NCI-H460 (cell line): ENCODE measurements at regions not wholly inside any gene's neighbourhood (a gene's known extent, or its start where the extent isn't known, plus 50 kb on each side); places are given as distances from the start of the nearest gene placed in this dataset.

Experiments
- DNase-seq: peaks from one replicate; pipeline ENCODE4 v3.0.0-alpha.2; 2016; ENCODE audit warnings: low read depth; ENCODE audit errors: extremely low read depth

DNA sequence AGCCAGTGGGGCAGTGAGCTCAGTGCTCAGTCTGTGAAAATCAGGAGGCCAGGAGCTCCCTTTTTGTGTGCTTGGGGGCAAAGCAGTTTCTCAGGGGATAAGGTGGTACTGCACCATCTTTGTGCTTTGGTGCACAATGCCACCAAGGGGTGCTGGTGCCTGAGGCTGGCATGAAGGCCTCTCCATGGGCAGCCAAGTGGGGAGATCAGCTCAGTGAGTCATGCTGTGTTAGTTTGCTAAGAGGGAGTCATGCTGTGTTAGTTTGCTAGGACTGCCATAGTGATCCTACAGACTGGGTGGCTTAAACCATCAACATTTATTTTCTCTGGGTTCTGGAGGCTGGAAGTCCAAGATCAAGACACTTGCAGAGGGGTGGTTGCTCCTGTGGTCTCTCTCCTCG is 428.1 kb downstream of the PRDM2 start:
- DNase-seq, result no peak

DNA sequence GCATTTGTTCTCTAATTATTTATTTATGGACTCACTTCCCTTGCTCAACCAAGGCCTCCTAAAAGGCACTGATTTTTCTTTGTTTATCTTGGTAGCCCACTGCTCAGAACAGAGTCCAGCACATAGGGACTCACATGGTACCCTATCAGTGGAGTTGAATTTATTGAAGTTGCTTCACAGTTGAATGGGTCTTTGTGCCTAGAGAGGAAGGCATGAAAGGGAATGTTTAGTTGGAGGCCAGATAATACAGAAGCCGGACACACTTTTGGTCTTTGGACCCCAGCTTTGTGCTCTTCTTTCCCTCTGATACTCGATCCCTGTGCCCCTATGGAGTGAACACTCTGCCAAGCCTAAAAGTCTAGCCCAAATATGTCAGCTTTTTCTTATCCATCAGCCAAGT is 429.0 kb downstream of the PRDM2 start:
- no peak for DNase-seq

DNA sequence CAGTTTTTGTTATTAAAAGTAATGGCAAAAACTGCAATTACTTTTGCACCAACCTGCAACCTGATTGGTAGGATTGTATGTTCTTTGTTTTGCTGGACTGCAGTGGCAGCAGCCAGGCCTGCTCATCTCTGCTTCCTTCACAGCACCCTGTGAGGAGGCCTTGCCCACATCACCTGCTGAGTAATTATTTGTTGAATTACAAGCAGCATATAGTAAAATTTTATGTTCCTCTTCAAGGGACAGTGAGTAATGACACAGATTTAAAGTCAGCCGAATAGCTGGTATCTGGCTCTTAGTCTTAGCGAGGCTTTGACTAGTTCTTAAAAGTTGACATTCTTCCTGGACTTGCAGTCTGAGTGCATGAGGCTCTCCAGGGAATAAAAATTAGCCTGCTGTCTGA is 435.1 kb downstream of the PRDM2 start:
- DNase-seq, result no peak

DNA sequence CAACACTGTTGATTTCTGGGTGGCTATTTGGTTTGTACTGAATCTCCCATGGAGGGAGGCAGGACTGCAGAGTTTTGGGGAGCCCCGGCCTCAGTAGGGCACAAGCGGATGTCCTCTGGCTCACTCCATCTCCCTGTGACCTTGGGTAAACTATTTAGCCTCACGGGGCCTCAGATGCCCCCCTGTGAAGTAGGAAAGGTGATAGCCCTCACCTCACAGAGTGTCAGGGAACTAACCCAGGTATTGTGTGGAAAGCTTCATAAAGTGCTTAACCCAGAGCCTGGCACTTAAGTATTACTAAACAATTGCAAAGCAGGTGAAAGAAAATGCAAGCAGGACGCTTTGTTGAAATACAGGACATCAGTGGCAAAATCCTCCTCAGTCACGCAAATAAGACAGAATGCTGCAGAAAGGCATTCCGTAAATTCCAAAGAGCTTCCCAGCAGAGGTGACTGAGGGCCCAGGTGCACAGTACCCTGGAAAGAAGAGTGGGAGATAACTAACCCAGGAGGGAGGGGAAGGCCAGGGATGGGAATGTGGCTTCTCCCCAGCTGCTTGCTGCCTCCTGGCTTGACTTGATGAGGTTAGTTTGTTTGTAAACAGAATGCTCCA is 436.3 kb downstream of the PRDM2 start:
- no peak for DNase-seq

DNA sequence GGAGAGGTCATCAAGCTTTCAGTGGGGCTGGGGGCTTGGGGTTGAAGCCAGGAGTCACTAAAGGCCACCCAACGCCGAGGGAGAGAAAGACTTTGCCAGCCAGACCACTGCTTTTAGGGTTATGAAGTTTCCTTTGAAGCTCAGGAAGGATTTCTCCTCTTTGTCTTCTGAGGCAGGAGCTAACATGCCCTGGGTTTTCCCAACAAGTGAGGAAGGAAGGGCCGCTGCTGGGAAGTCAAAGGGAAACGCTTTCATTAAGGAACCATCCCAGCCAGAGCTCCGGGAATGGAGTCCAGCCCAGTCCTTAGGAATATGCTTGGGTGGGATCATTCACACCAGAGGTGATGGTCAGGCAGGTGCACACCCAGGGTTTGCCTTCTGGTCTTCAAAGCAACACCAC is 436.9 kb downstream of the PRDM2 start:
- DNase-seq, result no peak

DNA sequence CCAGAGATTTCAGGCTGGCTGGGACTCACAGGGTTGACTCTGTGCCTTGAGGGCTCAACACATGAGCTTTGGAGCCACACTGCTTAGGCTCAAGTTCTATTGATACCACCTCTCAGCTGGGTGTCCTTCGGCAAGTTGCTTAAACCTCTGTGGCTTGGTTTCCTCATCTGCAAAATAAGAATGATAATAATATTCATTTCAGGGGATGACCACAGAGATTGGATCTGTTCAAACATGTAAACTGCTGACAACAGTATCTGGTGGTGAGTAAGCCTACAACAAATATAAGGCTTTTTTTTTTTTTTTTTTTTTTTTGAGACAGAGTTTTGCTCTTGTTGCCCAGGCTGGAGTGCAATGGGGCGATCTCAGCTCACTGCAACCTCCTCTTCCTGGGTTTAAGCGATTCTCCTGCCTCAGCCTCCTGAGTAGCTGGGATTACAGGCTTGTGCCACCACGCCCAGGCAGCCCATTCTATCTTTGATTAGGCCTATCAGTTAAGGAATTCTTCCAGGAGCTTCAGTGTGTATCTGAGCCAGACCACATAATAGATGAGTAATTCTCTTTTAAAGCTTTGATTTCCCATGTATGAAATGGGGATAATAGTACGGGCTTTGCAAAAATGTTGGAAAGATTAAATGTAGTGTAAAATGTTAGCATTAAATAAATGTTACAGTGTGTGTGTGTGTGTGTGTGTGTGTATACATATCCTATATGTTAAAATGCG is 437.6 kb downstream of the PRDM2 start:
- no peak for DNase-seq

DNA sequence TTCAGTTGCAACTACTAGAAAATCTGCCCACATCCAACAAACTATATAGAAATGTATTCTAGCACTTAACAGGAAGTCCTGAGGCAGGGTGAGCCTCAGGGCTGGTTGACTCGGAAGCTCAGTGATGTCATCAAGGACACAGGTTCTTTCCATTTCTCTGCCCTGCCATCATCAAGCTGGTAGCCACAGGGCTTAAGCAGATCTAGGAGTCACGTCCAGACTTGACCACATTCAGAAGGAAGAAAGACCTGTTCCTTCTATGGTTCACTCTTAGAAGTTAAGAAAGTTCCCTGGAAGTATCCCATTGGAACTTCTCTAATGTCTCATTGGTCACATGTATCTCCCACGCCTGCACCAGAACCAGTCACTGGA is 438.1 kb downstream of the PRDM2 start:
- DNase-seq, result no peak

DNA sequence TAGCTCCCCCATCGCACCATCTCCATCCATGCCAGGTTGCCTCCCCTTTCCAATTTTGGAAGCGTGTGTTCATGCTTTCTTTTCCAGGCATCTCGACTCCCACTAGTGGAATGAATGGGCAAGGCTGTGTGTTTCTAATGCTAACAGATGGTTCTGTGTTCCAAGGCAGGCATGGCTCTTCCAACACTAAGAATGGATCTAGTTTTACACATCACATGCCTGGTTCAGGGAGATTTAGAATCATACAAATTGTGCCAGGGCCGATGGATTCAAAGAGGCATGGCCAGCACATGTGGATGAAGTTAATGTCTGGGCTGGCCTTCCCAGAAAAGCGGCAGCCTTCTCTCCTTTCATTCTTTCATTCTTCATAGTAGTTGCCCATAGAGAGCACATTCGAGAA is 438.7 kb downstream of the PRDM2 start:
- DNase-seq, result no peak

DNA sequence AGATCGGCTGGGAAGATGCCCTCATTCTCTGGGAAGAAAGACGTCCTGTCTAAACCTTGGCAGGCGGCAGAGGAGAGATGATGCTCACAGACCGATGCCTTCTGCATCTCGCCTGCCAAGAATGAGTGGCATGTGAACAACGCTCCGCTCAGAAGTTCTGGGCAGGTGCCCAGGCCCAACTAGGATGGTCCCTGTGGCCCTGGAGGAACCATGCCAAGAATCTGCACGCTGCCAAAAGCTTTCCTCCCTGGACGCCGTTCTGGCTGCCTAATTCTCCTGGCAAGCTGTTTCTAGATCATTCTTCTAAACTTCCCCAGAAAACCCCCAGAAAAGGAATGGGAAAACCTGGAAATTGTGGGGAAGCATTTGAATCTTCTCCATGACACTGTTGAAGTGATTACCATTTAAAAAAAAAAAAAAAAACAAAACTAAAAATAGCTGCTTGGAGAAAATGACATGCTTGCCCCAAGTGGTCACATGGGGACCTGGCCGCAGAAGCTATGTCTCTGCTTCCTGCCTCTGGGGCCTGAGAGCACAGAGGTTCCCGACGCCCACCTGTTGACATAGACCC is 440.9 kb downstream of the PRDM2 start:
- no peak for DNase-seq

DNA sequence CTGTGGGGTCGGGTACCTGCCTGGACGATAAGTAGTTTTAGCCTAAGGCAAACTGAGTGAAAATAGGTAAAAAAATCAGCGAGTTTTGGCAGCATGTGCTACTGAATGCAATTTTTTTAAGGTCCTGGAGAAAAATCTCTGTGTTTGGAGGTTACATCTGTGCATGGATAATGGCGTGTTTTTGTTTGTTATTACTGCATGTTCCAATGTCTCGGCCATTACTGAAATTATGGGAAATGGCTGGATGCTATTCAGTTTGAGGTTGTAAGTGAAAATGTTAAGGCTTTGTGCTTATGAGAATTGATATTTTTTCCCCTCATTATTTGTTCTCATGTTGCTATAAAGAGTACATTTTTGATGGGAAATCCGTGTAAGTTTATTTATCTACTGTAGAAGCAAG is 441.7 kb downstream of the PRDM2 start:
- no peak for DNase-seq

DNA sequence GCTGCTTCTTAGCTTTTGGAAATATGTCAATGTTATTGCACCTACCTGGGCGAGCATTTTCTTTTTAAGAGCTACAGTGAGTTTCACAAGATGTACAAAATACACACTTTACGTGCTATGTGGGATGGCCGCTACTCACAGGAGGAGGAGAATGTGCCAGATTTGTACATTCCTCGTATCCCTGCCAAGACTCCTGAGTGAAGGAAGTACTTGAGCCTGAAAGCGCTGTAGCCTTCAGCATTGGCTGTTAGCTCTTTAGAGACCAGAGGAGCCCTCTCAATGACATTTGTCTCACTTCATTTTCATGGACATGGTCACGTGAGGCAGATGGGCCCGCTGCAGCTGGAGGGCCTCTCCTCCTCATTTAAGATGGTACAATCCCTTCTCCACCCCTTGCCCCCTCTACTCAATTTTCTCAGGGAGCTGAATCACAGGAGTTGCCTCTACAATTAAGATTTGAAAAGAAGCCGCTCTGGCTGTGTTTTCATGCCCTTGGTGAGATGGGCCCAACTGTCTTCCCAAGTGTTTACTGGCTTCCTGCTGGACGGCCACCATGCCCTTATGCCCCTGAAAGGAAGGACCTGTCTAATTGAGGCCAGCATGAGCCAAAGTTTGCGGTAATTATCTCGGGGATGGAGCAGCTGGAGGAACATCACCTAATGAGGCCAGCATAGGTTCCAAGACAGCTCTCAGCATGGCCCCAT is 442.6 kb downstream of the PRDM2 start:
- DNase-seq, result no peak

DNA sequence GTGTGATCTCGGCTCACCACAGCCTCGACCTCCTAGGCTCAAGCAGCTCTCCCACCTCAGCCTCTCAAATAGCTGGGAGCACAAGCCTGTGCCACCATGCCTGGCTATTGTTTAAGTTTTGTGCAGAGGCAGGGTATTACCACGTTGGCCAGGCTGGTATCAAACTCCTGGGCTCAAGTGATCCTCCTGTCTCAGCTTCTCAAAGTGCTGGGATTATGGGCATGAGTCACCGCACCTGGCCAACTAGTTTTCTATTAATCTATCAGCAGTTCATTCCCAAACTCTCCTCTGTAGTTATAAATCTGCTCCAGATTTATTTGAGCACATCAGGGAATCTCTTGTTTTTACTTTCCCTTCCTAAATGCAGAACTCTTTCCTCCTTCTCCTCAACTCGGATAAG is 443.8 kb downstream of the PRDM2 start:
- no peak for DNase-seq

DNA sequence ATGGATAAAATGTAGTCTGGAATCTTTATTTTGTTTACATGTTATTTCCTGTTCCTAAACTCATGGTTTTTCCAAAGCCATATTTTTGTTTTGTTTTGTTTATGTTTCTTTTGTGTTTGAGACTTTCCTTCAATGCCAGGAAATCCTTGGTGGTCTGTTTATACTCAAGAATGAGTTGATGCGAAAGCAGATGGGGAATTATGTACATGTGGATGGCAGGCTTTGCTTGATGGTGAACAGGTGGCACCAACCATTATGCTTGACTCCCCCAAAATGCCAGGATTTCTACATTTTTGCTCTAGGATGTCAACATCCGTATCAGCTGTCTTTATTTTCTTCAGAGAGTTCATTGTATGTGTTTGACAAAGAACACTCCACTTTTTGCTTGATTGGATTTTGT is 448.5 kb downstream of the PRDM2 start:
- DNase-seq, result no peak

DNA sequence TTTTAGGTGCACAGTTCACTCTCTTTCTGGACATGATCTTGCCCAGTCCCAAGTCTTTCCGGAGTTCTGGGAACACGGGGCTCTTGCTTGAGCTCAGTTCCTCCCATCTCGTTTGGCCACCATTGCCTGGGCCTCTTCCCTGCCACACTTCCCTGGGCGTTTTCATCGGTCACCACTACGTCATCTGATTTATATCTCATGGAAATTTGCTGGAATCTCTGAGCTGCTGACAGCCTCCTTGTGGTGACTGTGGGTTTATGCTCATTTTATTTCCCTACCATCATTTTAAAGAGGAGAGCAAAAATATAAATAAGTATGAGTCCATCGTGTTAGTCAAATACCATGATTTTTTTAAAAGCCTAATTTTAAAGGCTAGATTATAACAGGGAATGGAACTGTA is 449.1 kb upstream of the KAZN start:
- no peak for DNase-seq

DNA sequence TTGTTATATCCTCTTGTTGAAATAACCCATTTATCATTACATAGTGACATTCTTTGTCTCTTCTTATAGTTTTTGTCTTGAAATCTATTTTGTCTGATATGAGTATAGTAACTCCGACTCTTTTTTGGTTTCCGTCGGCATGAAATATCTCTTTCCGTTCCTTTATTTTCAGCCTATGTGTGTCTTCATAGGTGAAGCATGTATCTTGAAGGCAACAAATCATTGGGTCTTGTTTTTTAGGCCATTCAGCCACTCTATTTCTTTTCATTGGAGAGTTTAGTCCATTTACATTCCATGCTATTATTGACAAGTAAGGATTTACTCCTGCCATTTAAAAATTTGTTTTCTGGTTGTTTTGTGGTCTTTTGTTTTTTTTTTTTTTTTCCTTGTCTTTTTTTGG is 441.9 kb upstream of the KAZN start:
- no peak for DNase-seq

DNA sequence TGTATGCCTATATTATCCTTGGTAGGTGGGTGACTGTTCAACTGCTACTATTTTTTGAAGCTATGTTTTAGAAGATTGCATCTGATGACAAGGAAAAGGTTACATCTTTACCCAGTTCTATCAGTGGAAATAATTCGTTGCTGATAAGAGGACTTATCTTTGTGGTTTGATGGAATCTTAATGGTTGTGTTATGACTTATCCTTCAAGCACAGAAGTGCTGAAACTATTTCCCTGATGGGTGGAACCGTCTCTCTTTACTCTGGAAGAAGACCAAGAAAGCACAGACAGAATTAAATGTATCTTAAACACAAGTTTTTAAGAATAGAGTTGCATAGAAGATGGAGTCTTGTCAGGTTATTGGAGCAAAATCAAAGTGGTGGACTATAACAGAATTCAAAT is 437.7 kb upstream of the KAZN start:
- no peak for DNase-seq

DNA sequence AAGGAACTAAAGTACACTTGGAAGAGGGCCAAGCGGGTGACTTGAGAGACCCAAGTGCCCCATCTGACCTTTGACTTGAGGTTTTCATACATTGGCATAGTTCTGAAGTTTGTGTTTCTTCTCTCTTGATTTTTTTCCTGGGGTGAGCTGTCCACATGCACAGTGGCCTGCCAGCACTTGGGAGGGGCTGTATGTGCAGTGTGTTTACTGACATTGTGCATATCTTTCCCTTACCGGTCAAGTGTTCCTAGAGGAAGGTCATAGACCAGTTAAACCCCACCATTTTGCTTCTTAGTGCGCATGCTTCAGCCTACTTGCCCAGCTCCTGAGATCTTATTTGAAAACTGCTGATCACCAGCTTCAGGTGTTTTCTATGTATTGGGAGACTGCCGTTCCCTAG is 435.2 kb upstream of the KAZN start:
- DNase-seq, result no peak

DNA sequence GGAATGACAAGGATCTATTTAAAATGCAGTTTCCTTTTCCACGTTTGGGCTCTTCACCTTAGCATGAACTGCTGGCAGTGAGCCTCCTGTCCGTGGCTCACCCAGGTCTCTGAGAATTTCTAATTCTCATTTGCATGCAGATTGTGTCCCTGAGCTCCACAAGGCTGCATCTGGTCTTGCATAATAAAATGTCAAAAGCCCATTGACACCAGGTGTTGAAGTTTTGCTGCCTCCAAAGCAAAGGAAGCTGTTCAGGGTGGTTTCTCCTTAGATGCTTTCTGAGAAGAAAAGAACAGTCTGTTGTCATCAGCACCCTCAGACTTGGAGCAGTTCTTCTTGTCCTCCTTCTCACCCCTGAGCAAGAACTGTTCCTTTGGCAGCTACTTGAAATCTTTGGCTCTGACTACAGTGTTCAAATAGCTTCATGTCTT is 433.1 kb upstream of the KAZN start:
- no peak for DNase-seq

DNA sequence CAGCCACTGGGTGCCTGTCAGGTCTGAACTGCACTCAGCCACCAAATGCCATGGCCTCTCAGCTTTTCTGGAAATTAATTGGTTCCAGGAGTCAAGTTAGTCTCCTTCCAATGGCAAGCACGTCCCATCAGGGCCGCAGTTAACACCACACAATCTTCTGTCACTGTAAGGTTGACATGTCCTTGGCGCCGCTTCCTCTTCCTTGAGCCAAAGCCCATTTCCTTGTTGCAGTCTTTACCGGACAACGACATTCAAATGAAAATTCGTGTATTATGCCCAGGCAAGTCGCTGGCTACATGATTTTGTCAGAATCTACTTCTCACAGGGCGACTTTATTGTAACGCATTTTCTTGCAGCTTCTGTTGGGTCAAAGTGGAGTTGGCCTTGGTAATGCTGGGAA is 430.6 kb upstream of the KAZN start:
- no peak for DNase-seq

DNA sequence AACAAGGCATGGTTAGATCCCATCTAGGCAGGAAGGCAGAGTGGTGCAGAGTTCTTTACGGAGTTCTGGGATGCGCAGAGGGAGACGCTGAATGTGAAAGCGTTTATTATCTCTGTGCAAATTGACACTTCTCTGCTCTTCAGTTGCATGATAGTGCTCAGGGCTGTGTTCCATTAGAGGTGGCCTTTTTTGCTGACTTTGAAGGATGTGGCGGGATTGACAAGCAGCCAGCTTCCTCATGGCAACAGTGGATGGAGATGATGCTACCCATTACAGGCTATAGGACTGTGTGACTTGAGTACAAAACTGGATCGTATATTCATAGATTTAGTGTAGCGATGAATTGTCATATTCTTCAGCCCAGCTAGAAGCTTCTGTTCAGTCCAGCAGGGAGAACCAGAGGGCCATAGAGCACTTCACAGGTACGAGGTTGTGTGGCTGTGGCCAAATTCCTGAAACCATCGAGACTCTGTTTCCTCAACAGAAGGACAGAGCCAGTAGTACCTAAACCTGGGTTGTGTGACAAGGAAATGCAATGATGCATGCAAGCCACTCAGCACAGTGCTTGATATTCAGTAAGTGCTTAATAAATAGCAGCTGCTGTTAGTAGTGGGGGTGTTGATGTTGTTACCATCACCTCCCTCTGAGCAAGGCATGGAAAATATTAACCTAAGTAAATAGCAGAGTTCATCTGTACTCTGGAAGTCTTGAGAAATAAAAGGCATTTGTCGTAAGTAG is 430.0 kb upstream of the KAZN start:
- no peak for DNase-seq

DNA sequence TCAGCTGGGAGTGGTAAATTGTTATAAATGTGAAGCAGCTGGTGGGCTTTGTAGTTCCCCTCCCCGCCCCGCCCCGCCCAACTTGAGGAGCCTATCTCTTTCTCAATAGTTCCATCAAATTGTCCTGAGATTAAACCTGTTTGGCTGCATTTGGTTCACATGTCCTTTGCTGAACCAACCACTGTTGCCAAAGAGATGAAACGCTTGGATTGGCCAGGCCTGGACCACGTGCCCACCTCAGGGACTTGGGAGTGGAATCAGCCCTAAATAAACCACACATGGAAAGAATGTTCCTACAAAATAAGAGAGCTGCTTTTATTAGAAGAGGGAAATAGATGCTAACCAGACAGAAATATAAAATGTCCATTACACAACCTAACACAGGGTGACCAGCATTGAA is 424.9 kb upstream of the KAZN start:
- no peak for DNase-seq
